Ecto neural progenitor cell (in vitro differentiated cells): ENCODE measurements at regions not wholly inside any gene's neighbourhood (a gene's known extent, or its start where the extent isn't known, plus 50 kb on each side); places are given as distances from the start of the nearest gene placed in this dataset.
"Not testable (repeated sequence)": the region's sequence is repeated elsewhere in the genome, so short reads cannot be mapped to it uniquely, and the experiment has no call there.

Experiments used
- DNase-seq: peaks from one replicate; pipeline ENCODE4 v3.0.0-alpha.2; 2018; ENCODE audit warnings: low spot score

DNA sequence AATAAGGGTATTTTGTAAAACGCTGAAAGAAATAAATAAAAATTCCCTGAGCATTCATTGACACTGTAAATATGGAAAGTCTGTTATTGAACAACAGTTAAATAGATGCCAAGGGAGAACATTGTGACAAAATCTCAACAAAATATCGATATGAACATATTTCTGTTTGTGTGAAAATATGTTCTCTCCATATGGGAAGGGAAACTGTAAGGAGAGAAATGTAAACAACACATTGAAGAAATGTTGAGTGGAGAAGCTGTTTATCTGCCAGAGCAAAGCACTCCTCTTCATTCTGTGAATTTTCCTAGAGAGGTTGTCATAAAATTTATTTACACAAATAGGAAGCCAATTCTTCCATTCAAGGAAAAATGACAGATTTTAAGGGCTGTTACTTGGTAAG is 57.1 kb upstream of the EOMES start:
- no peak for DNase-seq

DNA sequence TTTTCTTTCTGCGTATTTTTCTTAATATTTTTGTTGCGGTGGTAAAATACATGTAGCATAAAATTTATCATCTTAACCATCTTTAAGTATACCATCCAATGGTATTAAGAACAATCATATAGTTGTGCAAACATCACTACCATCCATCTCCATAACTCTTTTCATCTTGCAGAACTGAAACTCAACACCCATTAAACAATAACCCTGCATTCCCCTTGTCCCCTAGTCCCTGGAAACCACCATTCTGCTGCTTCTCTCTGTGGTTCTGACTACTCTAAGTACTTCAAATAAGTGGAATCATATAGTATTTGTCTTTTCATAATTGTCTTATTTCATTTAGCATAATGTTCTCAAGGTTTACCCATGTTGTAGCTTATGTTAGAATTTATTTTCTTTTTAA is 67.3 kb upstream of the EOMES start:
- DNase-seq, result no peak

DNA sequence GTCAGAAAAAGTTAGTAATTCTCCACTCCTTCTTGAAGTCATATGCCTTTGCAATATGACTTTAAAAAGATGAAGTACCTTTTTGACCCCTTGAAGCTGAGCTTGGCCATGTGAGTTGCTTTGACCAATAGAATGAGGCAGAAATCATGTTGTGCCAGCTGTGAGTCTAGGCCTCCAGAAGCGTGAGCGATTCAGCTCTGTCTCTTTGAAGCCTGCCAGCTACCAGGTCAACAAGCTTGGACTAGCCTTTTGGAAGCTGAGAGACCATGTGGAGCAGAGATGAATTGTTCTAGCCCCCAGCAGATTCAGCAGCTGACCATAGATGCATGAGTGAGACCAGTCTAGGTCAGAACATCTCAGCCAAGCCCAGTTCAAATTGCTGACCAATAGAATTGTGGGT is 69.8 kb upstream of the EOMES start:
- DNase-seq, result no peak

- no peak for DNase-seq
These were observed 70.7 kb upstream of the EOMES start for GRCh38 chr3:27792869-27793268.

DNA sequence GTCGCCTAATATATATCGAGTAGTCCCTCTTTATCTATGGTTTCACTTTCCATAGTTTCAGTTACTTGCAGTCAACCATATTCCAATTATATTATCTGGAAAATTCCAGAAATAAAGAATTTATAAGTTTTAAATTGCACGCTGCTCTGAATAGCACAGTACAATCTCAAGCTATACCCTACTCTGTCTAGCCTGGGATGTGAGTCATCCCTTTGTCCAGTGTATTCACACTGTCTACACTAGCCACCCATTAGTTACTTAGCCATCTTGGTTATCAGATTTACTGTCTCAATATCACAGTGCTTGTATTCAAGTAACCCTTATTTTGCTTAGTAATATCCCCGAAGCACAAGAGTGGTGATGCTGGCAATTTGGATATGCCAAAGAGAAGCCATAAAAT is 72.1 kb upstream of the EOMES start:
- DNase-seq, result no peak

DNA sequence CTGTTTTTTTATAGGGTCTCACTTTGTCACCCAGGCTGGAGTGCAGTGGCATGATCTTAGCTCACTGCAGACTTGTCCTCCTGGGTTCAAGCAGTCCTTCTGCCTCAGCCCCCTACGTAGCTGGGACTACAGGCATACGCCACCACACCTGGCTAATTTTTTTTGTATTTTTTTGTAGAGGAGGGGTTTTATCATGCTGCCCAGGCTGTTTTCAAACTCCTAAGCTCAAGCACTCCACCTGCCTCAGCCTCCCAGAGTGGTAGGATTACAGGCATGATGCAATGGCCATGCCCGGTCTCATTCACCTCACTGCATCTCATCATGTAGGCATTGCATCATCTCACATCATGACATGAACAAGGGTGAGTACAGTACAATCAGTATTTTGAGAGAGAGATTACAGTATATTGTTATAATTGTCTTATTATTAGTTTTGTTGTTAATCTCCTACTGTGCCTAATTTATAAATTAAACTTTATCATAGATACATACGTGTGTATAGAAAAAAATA is 74.3 kb upstream of the EOMES start:
- DNase-seq, result no peak

- no peak for DNase-seq
These were observed 75.7 kb upstream of the EOMES start for GRCh38 chr3:27797773-27798172.

- DNase-seq, result no peak
These were observed 78.1 kb upstream of the EOMES start for GRCh38 chr3:27800261-27800660.

DNA sequence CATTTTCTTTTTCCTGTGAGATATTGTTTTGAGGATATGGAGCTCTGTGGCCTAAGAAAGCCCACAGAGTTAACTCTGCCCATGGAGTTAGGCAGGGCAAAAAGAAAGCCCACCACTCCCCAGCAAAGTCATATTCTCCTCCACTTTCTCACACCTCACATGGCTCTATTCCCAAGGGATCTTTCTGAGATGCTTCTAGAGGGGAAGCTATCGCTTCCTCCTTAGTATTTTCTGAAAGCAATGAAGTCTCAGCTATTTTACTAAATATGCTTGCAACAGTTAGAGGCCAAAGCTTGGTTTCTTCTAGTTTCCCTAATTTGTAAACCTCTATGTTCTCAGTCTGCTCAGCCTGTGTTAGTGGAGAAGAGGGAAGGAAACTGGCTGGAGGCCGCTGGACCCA is 80.3 kb upstream of the EOMES start:
- DNase-seq, result no peak

DNA sequence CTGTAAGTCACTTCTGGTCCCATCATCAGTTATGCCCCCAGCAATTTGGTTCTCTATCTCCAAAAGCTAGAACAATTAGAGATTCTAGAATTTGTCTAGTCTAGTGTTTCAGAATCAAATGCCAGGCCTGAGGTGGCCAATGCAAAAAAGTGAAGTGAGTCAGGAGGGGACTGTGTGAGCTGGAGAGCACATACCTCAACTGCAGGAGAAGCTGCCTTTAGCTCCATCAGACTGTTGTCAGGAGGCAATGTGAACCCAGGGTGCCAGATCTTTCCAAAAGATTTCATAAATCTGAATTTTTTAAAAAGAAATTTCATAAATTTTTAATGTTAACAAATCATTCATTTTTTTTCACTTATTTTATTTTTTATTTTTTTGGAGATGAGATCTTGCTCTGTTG is 80.7 kb upstream of the EOMES start:
- no peak for DNase-seq

GRCh38 chr3:27805282-27805681 is 83.2 kb upstream of the EOMES start:
- DNase-seq, result no peak

GRCh38 chr3:27813255-27813654 is 91.1 kb upstream of the EOMES start:
- no peak for DNase-seq

DNA sequence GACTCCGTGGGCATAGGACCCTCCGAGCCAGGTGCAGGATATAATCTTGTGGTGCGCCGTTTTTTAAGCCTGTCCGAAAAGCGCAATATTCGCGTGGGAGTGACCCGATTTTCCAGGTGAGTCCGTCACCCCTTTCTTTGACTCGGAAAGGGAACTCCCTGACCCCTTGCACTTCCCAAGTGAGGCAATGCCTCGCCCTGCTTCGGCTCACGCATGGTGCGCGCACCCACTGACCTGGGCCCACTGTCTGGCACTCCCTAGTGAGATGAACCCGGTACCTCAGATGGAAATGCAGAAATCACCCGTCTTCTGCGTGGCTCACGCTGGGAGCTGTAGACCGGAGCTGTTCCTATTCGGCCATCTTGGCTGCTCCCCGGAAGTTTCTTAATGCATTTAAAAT is 99.5 kb upstream of the EOMES start:
- DNase-seq, result not testable (repeated sequence)

DNA sequence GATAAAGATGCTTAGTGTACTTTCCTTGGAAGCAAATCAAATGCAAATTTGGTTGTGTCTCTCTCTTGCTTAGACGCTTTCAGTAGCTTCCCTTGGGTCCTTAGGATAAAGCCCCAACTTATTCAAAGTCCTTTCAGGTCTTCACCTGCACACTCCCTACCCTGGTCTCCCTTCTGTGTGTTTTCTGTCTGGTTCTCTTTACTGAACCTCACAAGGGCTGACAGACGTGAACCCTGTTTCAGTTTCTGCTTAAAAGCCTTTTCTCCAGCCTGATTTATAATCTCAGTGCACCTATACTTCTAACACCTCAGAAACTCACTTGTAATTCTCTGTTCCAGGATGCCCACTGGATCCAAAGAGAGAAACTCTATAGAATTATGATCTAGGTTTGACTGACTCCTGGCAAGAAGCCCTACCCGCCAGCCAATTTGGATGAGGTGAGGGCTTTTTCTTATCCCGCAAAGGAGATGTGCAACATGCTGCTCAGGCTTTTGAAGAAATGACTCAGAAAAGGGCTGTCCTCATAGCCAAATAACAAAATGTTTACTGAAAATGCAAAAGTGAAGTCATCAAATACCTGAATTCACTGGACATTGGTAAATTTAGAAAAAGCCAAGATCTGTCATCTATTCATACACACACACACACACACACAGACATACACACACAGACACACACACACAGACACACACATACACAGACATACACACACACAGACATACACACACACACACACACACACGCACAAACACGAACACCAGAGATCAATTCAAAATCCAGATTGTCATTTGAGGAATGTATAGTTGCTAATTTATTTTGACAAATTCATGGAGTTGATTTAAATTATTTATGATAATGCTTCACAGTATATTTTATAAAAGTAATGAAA is 102.4 kb upstream of the EOMES start:
- no peak for DNase-seq

- no peak for DNase-seq
These were observed 104.3 kb upstream of the EOMES start for GRCh38 chr3:27826448-27826847.

- no peak for DNase-seq
These were observed 104.9 kb upstream of the EOMES start for GRCh38 chr3:27827041-27827440.

GRCh38 chr3:27840807-27841594 is 118.9 kb upstream of the EOMES start:
- DNase-seq, result no peak

DNA sequence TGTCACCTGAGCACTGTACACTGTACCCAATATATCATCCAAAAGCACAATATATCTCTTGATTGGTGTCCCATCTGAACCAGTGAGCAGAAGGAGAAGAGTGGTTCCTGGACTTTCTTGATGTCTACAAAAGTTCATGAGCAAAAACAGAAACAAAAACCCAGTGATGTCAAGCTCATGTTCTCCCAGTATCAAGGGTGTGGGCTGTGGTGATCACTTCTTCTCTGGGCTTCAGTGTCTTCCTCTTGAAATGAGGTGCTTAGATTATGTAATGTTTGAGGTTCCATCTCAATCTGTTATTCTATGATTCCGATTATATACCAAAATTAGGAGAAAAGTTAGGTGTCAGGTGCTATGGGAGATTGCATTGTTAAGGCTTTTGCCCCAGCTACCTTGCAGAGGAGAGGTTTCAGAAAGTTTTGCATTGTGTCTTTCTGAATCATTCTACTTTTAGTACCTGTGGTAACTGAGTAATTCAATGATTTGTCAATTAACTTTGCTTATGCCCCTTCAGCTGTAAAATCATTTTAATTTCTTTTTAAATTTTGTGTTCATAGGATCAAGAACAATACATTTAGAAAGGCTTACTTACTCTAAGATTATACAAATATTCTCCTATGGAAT is 122.0 kb upstream of the EOMES start:
- no peak for DNase-seq

DNA sequence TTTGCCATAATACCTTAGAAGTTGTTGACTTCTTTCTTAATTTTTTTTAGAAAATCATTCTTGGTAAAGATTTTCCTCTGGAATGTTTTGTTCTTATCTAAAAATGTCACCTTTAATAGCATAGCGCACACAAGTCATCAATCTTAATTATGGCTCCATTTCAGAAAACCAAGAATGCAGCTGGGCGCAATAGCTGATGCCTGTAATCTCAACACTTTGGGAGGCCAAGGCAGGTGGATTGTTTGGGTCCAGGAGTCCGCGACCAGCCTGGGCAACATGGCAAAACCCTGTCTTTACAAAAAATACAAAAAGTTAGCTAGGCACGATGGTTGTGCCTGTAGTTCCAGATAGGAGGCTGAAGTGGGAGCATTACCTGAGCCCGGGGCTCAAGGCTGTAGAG is 125.6 kb upstream of the EOMES start:
- DNase-seq, result no peak

DNA sequence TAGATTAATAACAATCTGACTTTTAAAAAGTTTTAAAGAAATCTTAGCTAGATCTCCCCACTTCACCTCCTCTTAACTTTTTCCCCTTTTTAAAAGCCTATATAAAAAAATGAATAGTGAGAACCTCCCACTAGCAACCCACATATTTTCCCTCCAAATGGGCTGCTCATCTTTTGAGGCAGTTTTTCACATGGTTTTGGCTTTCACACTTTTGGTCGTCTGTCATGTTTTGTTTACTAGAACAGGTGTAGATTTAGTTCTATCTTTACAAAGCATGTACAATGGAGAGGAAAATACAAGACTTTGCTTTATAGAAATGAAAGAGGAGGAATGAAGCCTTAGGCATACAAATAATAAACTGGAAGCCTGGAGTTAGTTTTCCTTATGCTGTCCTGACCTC is 126.7 kb upstream of the EOMES start:
- no peak for DNase-seq

DNA sequence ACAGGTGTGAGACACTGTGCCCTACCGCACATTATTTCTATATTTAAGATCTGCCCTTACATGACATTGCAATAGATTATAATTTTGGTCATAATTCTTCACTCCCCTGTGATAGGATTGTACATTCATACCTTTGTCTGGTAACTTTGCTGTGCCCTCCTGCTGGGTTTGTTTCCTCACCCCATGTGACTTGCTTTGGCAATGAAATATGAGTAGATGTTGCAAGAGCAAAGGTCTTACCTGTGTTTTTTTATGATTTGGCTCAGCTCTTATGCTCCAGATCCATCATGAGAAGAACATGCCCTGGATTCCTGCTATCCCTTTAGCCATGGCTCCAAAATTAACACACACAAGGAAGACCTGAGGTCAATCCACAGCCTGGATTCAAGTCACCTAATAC is 137.7 kb upstream of the EOMES start:
- no peak for DNase-seq
